Thyroid gland (tissue), 4 donors: ENCODE measurements at regions not wholly inside any gene's neighbourhood (a gene's known extent, or its start where the extent isn't known, plus 50 kb on each side); places are given as distances from the start of the nearest gene placed in this dataset.

ENCODE experiments used
- POLR2A ChIP-seq, 2 donors: fragments of 450-650 bp; IDR thresholded peaks; one replicate each; pipeline ENCODE4 v1.6.1; 2017; ENCODE audit warnings: antibody characterized with exemption in 2 of 2, mild to moderate bottlenecking in 2 of 2, moderate library complexity in 1 of 2
- TF ChIP-seq, protein P1 (sequence below), 6 experiments: fragments of 200-600 bp in 3 of 6; fragments of 450-650 bp in 3 of 6; sonication (generic) in 3 of 6; IDR thresholded peaks; one replicate each; pipeline ENCODE4 v1.5.1; 2016 to 2019; ENCODE audit warnings: antibody characterized with exemption in 6 of 6, mild to moderate bottlenecking in 2 of 6, inconsistent platforms in 1 of 6, moderate library complexity in 1 of 6

DNA sequence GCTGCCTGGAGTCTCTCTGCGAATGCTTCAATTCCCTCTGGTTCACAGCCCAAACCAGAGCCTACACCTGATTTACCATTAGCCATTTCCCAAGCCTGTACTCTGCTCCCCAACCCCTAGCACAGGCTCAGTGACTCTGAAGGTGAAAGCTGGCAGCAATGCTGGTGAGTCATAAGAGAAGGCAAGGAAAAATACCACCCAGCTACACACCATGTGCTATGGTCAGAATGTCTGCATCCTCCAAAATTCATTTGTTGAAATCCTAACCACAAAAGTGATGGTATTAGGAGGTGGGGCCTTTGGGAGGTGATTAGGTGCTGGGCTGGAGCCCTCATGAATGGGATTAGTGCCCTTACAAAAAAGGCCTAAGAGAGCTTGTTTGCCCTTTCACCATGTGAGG is 117.1 kb upstream of the TJP1 start:
- TF ChIP-seq, protein P1, sequence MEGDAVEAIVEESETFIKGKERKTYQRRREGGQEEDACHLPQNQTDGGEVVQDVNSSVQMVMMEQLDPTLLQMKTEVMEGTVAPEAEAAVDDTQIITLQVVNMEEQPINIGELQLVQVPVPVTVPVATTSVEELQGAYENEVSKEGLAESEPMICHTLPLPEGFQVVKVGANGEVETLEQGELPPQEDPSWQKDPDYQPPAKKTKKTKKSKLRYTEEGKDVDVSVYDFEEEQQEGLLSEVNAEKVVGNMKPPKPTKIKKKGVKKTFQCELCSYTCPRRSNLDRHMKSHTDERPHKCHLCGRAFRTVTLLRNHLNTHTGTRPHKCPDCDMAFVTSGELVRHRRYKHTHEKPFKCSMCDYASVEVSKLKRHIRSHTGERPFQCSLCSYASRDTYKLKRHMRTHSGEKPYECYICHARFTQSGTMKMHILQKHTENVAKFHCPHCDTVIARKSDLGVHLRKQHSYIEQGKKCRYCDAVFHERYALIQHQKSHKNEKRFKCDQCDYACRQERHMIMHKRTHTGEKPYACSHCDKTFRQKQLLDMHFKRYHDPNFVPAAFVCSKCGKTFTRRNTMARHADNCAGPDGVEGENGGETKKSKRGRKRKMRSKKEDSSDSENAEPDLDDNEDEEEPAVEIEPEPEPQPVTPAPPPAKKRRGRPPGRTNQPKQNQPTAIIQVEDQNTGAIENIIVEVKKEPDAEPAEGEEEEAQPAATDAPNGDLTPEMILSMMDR (IDR thresholded peaks at IDR 0.05) = no peak
- TF ChIP-seq POLR2A (IDR thresholded peaks at IDR 0.05) = no peak
